ENCODE measurements at regions not wholly inside any gene's neighbourhood (a gene's known extent, or its start where the extent isn't known, plus 50 kb on each side); places are given as distances from the start of the nearest gene placed in this dataset.

GRCh38 chr13:87736849-87737385 is 65.7 kb downstream of the SLITRK5 start:
- DNase-seq (ENCODE audit: low read depth), result no peak
- TF ChIP-seq CTCF (conservative IDR thresholded peaks at IDR 0.05; ENCODE audit: low read depth, low read length), result no peak

GRCh38 chr13:87754097-87754496 is 82.9 kb downstream of the SLITRK5 start:
- DNase-seq (ENCODE audit: low read depth), result no peak
- H3K4me3 ChIP-seq (ENCODE audit: low read depth, low read length), result no peak overlapping the region
- TF ChIP-seq CTCF (conservative IDR thresholded peaks at IDR 0.05; ENCODE audit: low read depth, low read length), result no peak

More at GRCh38 chr13:87736849-87737385, 65.7 kb downstream of the SLITRK5 start:
- H3K4me3 ChIP-seq (ENCODE audit: low read depth, low read length), result no peak overlapping the region

GRCh38 chr13:87769445-87769844 is 98.3 kb downstream of the SLITRK5 start:
- no peak for TF ChIP-seq CTCF (conservative IDR thresholded peaks at IDR 0.05; ENCODE audit: low read depth, low read length)
- no peak overlapping the region for H3K4me3 ChIP-seq (ENCODE audit: low read depth, low read length)
- no peak for DNase-seq (ENCODE audit: low read depth)

- peak; percentile 3 for DNase-seq (ENCODE audit: low read depth)
- TF ChIP-seq CTCF (conservative IDR thresholded peaks at IDR 0.05; ENCODE audit: low read depth, low read length), result peak; percentile 45
- H3K4me3 ChIP-seq (ENCODE audit: low read depth, low read length), result no peak overlapping the region
These were observed 106.2 kb downstream of the SLITRK5 start for GRCh38 chr13:87777387-87777786.

- TF ChIP-seq CTCF (conservative IDR thresholded peaks at IDR 0.05; ENCODE audit: low read depth, low read length), result no peak
- DNase-seq (ENCODE audit: low read depth), result no peak
- H3K4me3 ChIP-seq (ENCODE audit: low read depth, low read length), result no peak overlapping the region
These were observed 107.0 kb downstream of the SLITRK5 start for GRCh38 chr13:87778128-87778527.

- no peak for DNase-seq (ENCODE audit: low read depth)
- no peak overlapping the region for H3K4me3 ChIP-seq (ENCODE audit: low read depth, low read length)
- TF ChIP-seq CTCF (conservative IDR thresholded peaks at IDR 0.05; ENCODE audit: low read depth, low read length), result no peak
These were observed 108.3 kb downstream of the SLITRK5 start for GRCh38 chr13:87779426-87779825.

GRCh38 chr13:87783366-87783765 is 112.2 kb downstream of the SLITRK5 start:
- no peak for DNase-seq (ENCODE audit: low read depth)
- no peak overlapping the region for H3K4me3 ChIP-seq (ENCODE audit: low read depth, low read length)
- TF ChIP-seq CTCF (conservative IDR thresholded peaks at IDR 0.05; ENCODE audit: low read depth, low read length), result no peak

Measured in epithelial cell of proximal tubule (primary cell).